Smooth muscle cell (in vitro differentiated cells): ENCODE measurements at regions not wholly inside any gene's neighbourhood (a gene's known extent, or its start where the extent isn't known, plus 50 kb on each side); places are given as distances from the start of the nearest gene placed in this dataset.

Experiments used
- DNase-seq: peaks from one replicate; lab custom pipeline; 2025; ENCODE audit not compliant: unreplicated experiment; lab: John Stamatoyannopoulos, UW
- H2AFZ ChIP-seq: fragments of 200-600 bp; sonication (generic); 2 replicates; pipeline ENCODE4 v1.6.0; 2016; ENCODE audit warnings: antibody characterized with exemption, low read depth, mild to moderate bottlenecking
- H3F3A ChIP-seq: fragments of 200-600 bp; sonication (generic); 2 replicates; pipeline ENCODE4 v1.6.0; 2017; ENCODE audit warnings: antibody characterized with exemption, low read depth
- H3K27ac ChIP-seq: fragments of 200-600 bp; sonication (generic); 2 replicates; pipeline ENCODE4 v1.5.1; 2016; ENCODE audit warnings: low read depth, mild to moderate bottlenecking
- H3K27me3 ChIP-seq: fragments of 200-600 bp; sonication (generic); 2 replicates; pipeline ENCODE4 v1.6.1; 2016; ENCODE audit warnings: low read depth, mild to moderate bottlenecking
- H3K36me3 ChIP-seq: fragments of 200-600 bp; sonication (generic); 2 replicates; pipeline ENCODE4 v1.5.1; 2016; ENCODE audit warnings: low read depth
- H3K4me1 ChIP-seq: fragments of 200-600 bp; sonication (generic); 2 replicates; pipeline ENCODE4 v1.5.1; 2016; ENCODE audit warnings: low read depth
- H3K4me2 ChIP-seq: fragments of 200-600 bp; sonication (generic); 2 replicates; pipeline ENCODE4 v1.6.0; 2016; ENCODE audit warnings: mild to moderate bottlenecking
- H3K4me3 ChIP-seq: fragments of 200-600 bp; sonication (generic); 2 replicates; pipeline ENCODE4 v1.5.1; 2016; ENCODE audit warnings: mild to moderate bottlenecking
- H3K79me2 ChIP-seq: fragments of 200-600 bp; sonication (generic); 2 replicates; pipeline ENCODE4 v1.6.0; 2016; ENCODE audit warnings: low read depth, mild to moderate bottlenecking
- H3K9ac ChIP-seq: fragments of 200-600 bp; sonication (generic); 2 replicates; pipeline ENCODE4 v1.6.0; 2016; ENCODE audit warnings: low read depth
- H3K9me3 ChIP-seq: fragments of 200-600 bp; sonication (generic); replicated peaks from 2 replicates; pipeline ENCODE4 v1.5.1; 2016; ENCODE audit warnings: low read depth
- H4K20me1 ChIP-seq: fragments of 200-600 bp; sonication (generic); 2 replicates; pipeline ENCODE4 v1.6.0; 2016; ENCODE audit warnings: low read depth
- CTCF ChIP-seq: fragments of 200-600 bp; sonication (generic); IDR thresholded peaks from 2 replicates; pipeline ENCODE4 v1.5.1; 2017; ENCODE audit warnings: borderline replicate concordance, mild to moderate bottlenecking, antibody characterized with exemption; ENCODE audit not compliant: insufficient read depth, poor library complexity, severe bottlenecking
- WGBS: methylation state at CpG from one replicate; pipeline ENCODE4 v1.1.7; 2016; ENCODE audit warnings: low lambda C conversion rate; 5-methylcytosine and 5-hydroxymethylcytosine counted together

- Histone ChIP-seq H3K4me1 (no peaks in the 10 kb centered on the region), H4K20me1 (no peaks in the 10 kb centered on the region), H3K4me2 (no peak overlapping the region), H2AFZ (no peak overlapping the region), H3K27ac (no peak overlapping the region), H3K79me2 (no peaks in the 10 kb centered on the region), H3K9ac (no peak overlapping the region), H3K9me3 (no peaks in the 10 kb centered on the region), H3K4me3 (no peak overlapping the region), H3K27me3 (peaks cover 4% of the 10 kb centered on the region), H3K36me3 (no peaks in the 10 kb centered on the region), H3F3A (no peaks in the 10 kb centered on the region)
- no peak for TF ChIP-seq CTCF
- DNase-seq = no peak
- WGBS = 92% methylated on average over 2 of the region's 2 CpGs
Observed at GRCh38 chr18:61093965-61094364, 239.3 kb upstream of the CDH20 start.

- DNase-seq = no peak
- no peak for TF ChIP-seq CTCF
- H3F3A ChIP-seq = no peaks in the 10 kb centered on the region
- no peaks in the 10 kb centered on the region for H3K4me1 ChIP-seq
- no peak overlapping the region for H3K27ac ChIP-seq
- peaks cover 4% of the 10 kb centered on the region for H3K27me3 ChIP-seq
- H3K79me2 ChIP-seq = no peaks in the 10 kb centered on the region
- no peaks in the 10 kb centered on the region for H4K20me1 ChIP-seq
- no peaks in the 10 kb centered on the region for H3K9me3 ChIP-seq
- no peak overlapping the region for H3K4me2 ChIP-seq
- H3K9ac ChIP-seq = no peak overlapping the region
- H3K4me3 ChIP-seq = no peak overlapping the region
- H2AFZ ChIP-seq = no peak overlapping the region
- 94% methylated on average over 2 of the region's 2 CpGs for WGBS
- H3K36me3 ChIP-seq = no peaks in the 10 kb centered on the region
Observed at GRCh38 chr18:61096226-61096625, 237.0 kb upstream of the CDH20 start.

GRCh38 chr18:61107113-61107512 lies 226.1 kb upstream of the CDH20 start:
- TF ChIP-seq CTCF = no peak
- Histone ChIP-seq H3K4me3 (no peak overlapping the region), H3K36me3 (no peaks in the 10 kb centered on the region), H2AFZ (no peak overlapping the region), H3K27me3 (no peaks in the 10 kb centered on the region), H3K4me1 (no peaks in the 10 kb centered on the region), H3K79me2 (no peaks in the 10 kb centered on the region), H3K9ac (no peak overlapping the region), H3K9me3 (no peaks in the 10 kb centered on the region), H4K20me1 (no peaks in the 10 kb centered on the region), H3K4me2 (no peak overlapping the region), H3K27ac (no peak overlapping the region), H3F3A (no peaks in the 10 kb centered on the region)
- 84% methylated on average over 1 of the region's 1 CpG for WGBS
- DNase-seq = no peak

- TF ChIP-seq CTCF = no peak
- no peak for DNase-seq
- H3K9ac ChIP-seq = no peak overlapping the region
- no peaks in the 10 kb centered on the region for H3K27me3 ChIP-seq
- no peaks in the 10 kb centered on the region for H3F3A ChIP-seq
- H3K27ac ChIP-seq = no peak overlapping the region
- no peaks in the 10 kb centered on the region for H3K9me3 ChIP-seq
- no peaks in the 10 kb centered on the region for H3K36me3 ChIP-seq
- H2AFZ ChIP-seq = no peak overlapping the region
- H3K4me3 ChIP-seq = no peak overlapping the region
- no peaks in the 10 kb centered on the region for H3K79me2 ChIP-seq
- no peak overlapping the region for H3K4me2 ChIP-seq
- H3K4me1 ChIP-seq = no peaks in the 10 kb centered on the region
- H4K20me1 ChIP-seq = no peaks in the 10 kb centered on the region
Observed at GRCh38 chr18:61108706-61109105, 224.5 kb upstream of the CDH20 start.
